HepG2 (cell line): ENCODE measurements at regions not wholly inside any gene's neighbourhood (a gene's known extent, or its start where the extent isn't known, plus 50 kb on each side); places are given as distances from the start of the nearest gene placed in this dataset.

Experiments
- ASH2L ChIP-seq: fragments of 300-600, 200-600 bp; sonication (generic); IDR thresholded peaks from 2 replicates; pipeline ENCODE4 v1.7.0; 2017; ENCODE audit warnings: low read depth, mild to moderate bottlenecking, moderate library complexity, mixed read lengths, low read length; ENCODE audit not compliant: insufficient read length
- BHLHE40 ChIP-seq: IDR thresholded peaks from 2 replicates; pipeline ENCODE4 v1.6.1; 2011; ENCODE audit warnings: low read length, improper control_type of control experiment
- CAMTA2 ChIP-seq: sonication (generic); formaldehyde crosslinking; IDR thresholded peaks from 2 replicates; pipeline ENCODE4 v1.4.0; 2020; ENCODE audit warnings: mild to moderate bottlenecking, missing genetic modification reagents, borderline replicate concordance
- CENPT ChIP-seq: sonication (generic); formaldehyde crosslinking; IDR thresholded peaks from 2 replicates; pipeline ENCODE4 v1.8.0; 2022; ENCODE audit warnings: low read depth, mild to moderate bottlenecking, moderate library complexity, missing genetic modification reagents
- FOXJ3 ChIP-seq: sonication (generic); formaldehyde crosslinking; IDR thresholded peaks from 2 replicates; pipeline ENCODE4 v1.4.0; 2020; ENCODE audit warnings: missing genetic modification reagents, mild to moderate bottlenecking, borderline replicate concordance
- FOXK2 ChIP-seq: fragments of 450-650 bp; IDR thresholded peaks from 2 replicates; pipeline ENCODE4 v1.6.1; 2016
- GATAD1 ChIP-seq: IDR thresholded peaks from 2 replicates; pipeline ENCODE4 v1.6.1; 2016; ENCODE audit warnings: missing genetic modification reagents, missing compliant biosample characterization
- KDM4B ChIP-seq: sonication (generic); formaldehyde crosslinking; IDR thresholded peaks from 2 replicates; pipeline ENCODE4 v1.4.0; 2020; ENCODE audit warnings: missing genetic modification reagents
- KLF9 ChIP-seq: IDR thresholded peaks from 2 replicates; pipeline ENCODE4 v1.6.1; 2016; ENCODE audit warnings: low read depth
- KMT2A ChIP-seq: sonication (generic); formaldehyde crosslinking; IDR thresholded peaks from 2 replicates; pipeline ENCODE4 v1.4.0; 2020; ENCODE audit warnings: missing genetic modification reagents
- MNT ChIP-seq: fragments of 450-650 bp; IDR thresholded peaks from 2 replicates; pipeline ENCODE4 v1.6.1; 2016
- NFE2 ChIP-seq: sonication (generic); formaldehyde crosslinking; IDR thresholded peaks from 2 replicates; pipeline ENCODE4 v1.4.0; 2020; ENCODE audit warnings: missing genetic modification reagents
- U2AF1 ChIP-seq: fragments of 200-400 bp; formaldehyde crosslinking; optimal IDR thresholded peaks from 2 replicates; pipeline ENCODE3; 2017; ENCODE audit warnings: mild to moderate bottlenecking, low read depth, low read length
- ZBTB44 ChIP-seq: sonication (generic); formaldehyde crosslinking; IDR thresholded peaks from 2 replicates; pipeline ENCODE4 v1.4.0; 2020; ENCODE audit warnings: missing genetic modification reagents
- ZNF124 ChIP-seq: sonication (generic); formaldehyde crosslinking; IDR thresholded peaks from 2 replicates; pipeline ENCODE4 v1.4.0; 2020; ENCODE audit warnings: missing genetic modification reagents
- ZNF263 ChIP-seq: sonication (generic); formaldehyde crosslinking; IDR thresholded peaks from 2 replicates; pipeline ENCODE4 v1.4.0; 2020; ENCODE audit warnings: missing genetic modification reagents
- ZNF333 ChIP-seq: sonication (generic); formaldehyde crosslinking; IDR thresholded peaks from 2 replicates; pipeline ENCODE4 v1.4.0; 2020; ENCODE audit warnings: mild to moderate bottlenecking, missing genetic modification reagents, borderline replicate concordance
- ZNF431 ChIP-seq: sonication (generic); formaldehyde crosslinking; IDR thresholded peaks from 2 replicates; pipeline ENCODE4 v1.9.0; 2022; ENCODE audit warnings: missing genetic modification reagents, low read depth, mild to moderate bottlenecking, borderline replicate concordance
- ZNF543 ChIP-seq: sonication (generic); formaldehyde crosslinking; IDR thresholded peaks from 2 replicates; pipeline ENCODE4 v1.4.0; 2020; ENCODE audit warnings: mild to moderate bottlenecking, missing genetic modification reagents
- ZNF552 ChIP-seq: sonication (generic); formaldehyde crosslinking; IDR thresholded peaks from 2 replicates; pipeline ENCODE4 v1.9.0; 2022; ENCODE audit warnings: missing genetic modification reagents, mild to moderate bottlenecking, borderline replicate concordance
- ZNF639 ChIP-seq: conservative IDR thresholded peaks from 2 replicates; pipeline ENCODE4 v1.6.1; 2018; ENCODE audit warnings: missing genetic modification reagents
- ZNF749 ChIP-seq: sonication (generic); formaldehyde crosslinking; IDR thresholded peaks from 2 replicates; pipeline ENCODE4 v1.8.0; 2022; ENCODE audit warnings: mild to moderate bottlenecking, missing genetic modification reagents, moderate library complexity, borderline replicate concordance
- ZNF800 ChIP-seq: sonication (generic); formaldehyde crosslinking; IDR thresholded peaks from 2 replicates; pipeline ENCODE4 v1.4.0; 2020; ENCODE audit warnings: missing genetic modification reagents
- ZNF841 ChIP-seq: sonication (generic); formaldehyde crosslinking; IDR thresholded peaks from 2 replicates; pipeline ENCODE4 v1.8.1; 2023; ENCODE audit warnings: missing genetic modification reagents, borderline replicate concordance

GRCh38 chr1:213759359-213760181 lies 228.2 kb upstream of the PROX1 start (continued):
- peak; percentile 86 for TF ChIP-seq FOXJ3 (CRISPR knock-in tag)
- 0 out of 2 replicates have a peak, but pooled peaks have one; percentile 19 for TF ChIP-seq CAMTA2 (CRISPR knock-in tag)
- TF ChIP-seq CENPT (CRISPR knock-in tag): no peak
- peak; percentile 82; the same call in 1 of the 2 replicates for TF ChIP-seq ZNF431 (CRISPR knock-in tag)
- peak; percentile 49; the same call in 1 of the 2 replicates for TF ChIP-seq ZNF543 (CRISPR knock-in tag)
- TF ChIP-seq GATAD1 (CRISPR knock-in tag): peak; percentile 57
- TF ChIP-seq ZNF639 (CRISPR knock-in tag): 0 out of 2 replicates have a peak, but pooled peaks have one; percentile 46
- peak; percentile 95 for TF ChIP-seq NFE2 (CRISPR knock-in tag)
- TF ChIP-seq KLF9 (CRISPR knock-in tag): no peak; the same call in 1 of the 2 replicates
- 0 out of 2 replicates have a peak, but pooled peaks have one; percentile 65 for TF ChIP-seq ZNF552 (CRISPR knock-in tag)
- 0 out of 2 replicates have a peak, but pooled peaks have one; percentile 53 for TF ChIP-seq ZNF749
- no peak for TF ChIP-seq ZNF841 (CRISPR knock-in tag)
- peak; percentile 67; the same call in 1 of the 2 replicates for TF ChIP-seq MNT
- peak; percentile 59 for TF ChIP-seq BHLHE40
- 0 out of 2 replicates have a peak, but pooled peaks have one; percentile 52 for TF ChIP-seq ZNF333 (CRISPR knock-in tag)
- TF ChIP-seq ZNF263: 0 out of 2 replicates have a peak, but pooled peaks have one; percentile 34
- TF ChIP-seq FOXK2: peak; percentile 87
- 0 out of 2 replicates have a peak, but pooled peaks have one; percentile 26 for TF ChIP-seq ZNF124 (CRISPR knock-in tag)
- TF ChIP-seq ASH2L: peak; percentile 79
- TF ChIP-seq ZNF800 (CRISPR knock-in tag): no peak
- no peak for TF ChIP-seq U2AF1
- peak; percentile 61; the same call in 1 of the 2 replicates for TF ChIP-seq KMT2A (CRISPR knock-in tag)
- no peak for TF ChIP-seq KDM4B (CRISPR knock-in tag)
- TF ChIP-seq ZBTB44 (CRISPR knock-in tag): no peak
